Activated naive CD8-positive, alpha-beta T cell treated with anti-CD3 and anti-CD28 coated beads for 36 hours (primary cell): ENCODE measurements at regions not wholly inside any gene's neighbourhood (a gene's known extent, or its start where the extent isn't known, plus 50 kb on each side); places are given as distances from the start of the nearest gene placed in this dataset.

Experiments used
- DNase-seq: peaks from one replicate; pipeline ENCODE4 v3.0.0; 2021
- H3K27ac Mint-ChIP-seq: one replicate; pipeline ENCODE4 v1.8.0; 2022; ENCODE audit warnings: mild to moderate bottlenecking, moderate library complexity, mixed read lengths
- H3K27me3 Mint-ChIP-seq: one replicate; pipeline ENCODE4 v1.8.0; 2022; ENCODE audit warnings: mild to moderate bottlenecking, mixed read lengths
- H3K36me3 Mint-ChIP-seq: one replicate; pipeline ENCODE4 v1.8.0; 2021; ENCODE audit warnings: mild to moderate bottlenecking, mixed read lengths
- H3K4me1 Mint-ChIP-seq: one replicate; pipeline ENCODE4 v1.8.0; 2021; ENCODE audit warnings: mixed read lengths
- H3K4me3 Mint-ChIP-seq: one replicate; pipeline ENCODE4 v1.8.0; 2022; ENCODE audit warnings: mild to moderate bottlenecking, moderate library complexity, mixed read lengths
- H3K9me3 Mint-ChIP-seq: one replicate; pipeline ENCODE4 v1.8.0; 2022; ENCODE audit warnings: mixed read lengths

DNA sequence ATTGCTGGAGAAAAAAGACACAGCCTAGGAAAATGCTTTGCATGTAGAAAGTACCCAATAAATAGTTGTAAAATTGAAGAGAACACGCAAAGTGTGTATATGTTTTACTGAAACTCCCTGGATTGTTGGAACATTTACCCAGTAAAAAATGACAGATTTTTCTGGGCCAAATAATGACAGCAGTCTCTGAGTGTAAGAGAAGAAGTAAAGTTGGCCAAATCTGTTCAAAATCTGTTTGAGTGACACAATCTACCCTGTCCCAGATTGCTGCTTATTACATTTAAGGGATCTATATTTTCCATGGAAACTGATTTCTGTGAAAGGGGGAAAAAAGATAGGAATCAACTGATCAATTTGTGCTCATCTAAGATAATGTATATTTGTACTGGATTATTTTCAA lies 267.9 kb downstream of the TUSC7 start:
- DNase-seq = no peak
- Mint-ChIP-seq H3K9me3 (no peaks in the 10 kb centered on the region), H3K4me1 (no peaks in the 10 kb centered on the region), H3K27me3 (no peaks in the 10 kb centered on the region), H3K4me3 (no peak overlapping the region), H3K27ac (no peak overlapping the region), H3K36me3 (no peaks in the 10 kb centered on the region)

DNA sequence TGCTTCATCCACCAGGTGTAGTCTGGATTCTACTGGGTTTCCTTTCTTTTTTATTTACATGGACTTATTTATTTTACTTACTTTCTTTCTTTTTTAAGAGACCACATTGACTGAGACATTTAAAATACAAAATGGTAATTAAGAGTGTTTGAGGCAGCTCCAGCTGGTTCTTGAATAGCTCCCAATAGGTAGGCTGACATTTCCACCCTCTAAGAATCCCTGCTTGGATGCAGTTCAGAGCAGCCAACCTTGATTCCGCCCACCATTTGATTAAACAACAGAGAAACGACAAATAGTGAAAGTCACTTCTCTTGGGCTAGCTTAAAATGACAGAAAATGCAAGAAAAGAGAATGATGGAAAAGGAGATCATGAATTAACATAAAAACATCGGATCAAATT lies 270.5 kb downstream of the TUSC7 start:
- no peaks in the 10 kb centered on the region for H3K27me3 Mint-ChIP-seq
- no peak for DNase-seq
- no peaks in the 10 kb centered on the region for H3K4me1 Mint-ChIP-seq
- H3K4me3 Mint-ChIP-seq = no peak overlapping the region
- no peak overlapping the region for H3K27ac Mint-ChIP-seq
- H3K9me3 Mint-ChIP-seq = no peaks in the 10 kb centered on the region
- H3K36me3 Mint-ChIP-seq = no peaks in the 10 kb centered on the region

- H3K4me1 Mint-ChIP-seq = no peaks in the 10 kb centered on the region
- no peak for DNase-seq
- no peak overlapping the region for H3K27ac Mint-ChIP-seq
- no peaks in the 10 kb centered on the region for H3K36me3 Mint-ChIP-seq
- no peak overlapping the region for H3K4me3 Mint-ChIP-seq
- no peaks in the 10 kb centered on the region for H3K27me3 Mint-ChIP-seq
- no peaks in the 10 kb centered on the region for H3K9me3 Mint-ChIP-seq
These were observed 271.5 kb downstream of the TUSC7 start for GRCh38 chr3:116981089-116981488.

- H3K4me3 Mint-ChIP-seq = no peak overlapping the region
- no peak overlapping the region for H3K27ac Mint-ChIP-seq
- H3K36me3 Mint-ChIP-seq = no peaks in the 10 kb centered on the region
- H3K9me3 Mint-ChIP-seq = peaks cover 1% of the 10 kb centered on the region
- no peaks in the 10 kb centered on the region for H3K27me3 Mint-ChIP-seq
- DNase-seq = no peak
- no peaks in the 10 kb centered on the region for H3K4me1 Mint-ChIP-seq
These were observed 274.7 kb downstream of the TUSC7 start for GRCh38 chr3:116984301-116984700.

DNA sequence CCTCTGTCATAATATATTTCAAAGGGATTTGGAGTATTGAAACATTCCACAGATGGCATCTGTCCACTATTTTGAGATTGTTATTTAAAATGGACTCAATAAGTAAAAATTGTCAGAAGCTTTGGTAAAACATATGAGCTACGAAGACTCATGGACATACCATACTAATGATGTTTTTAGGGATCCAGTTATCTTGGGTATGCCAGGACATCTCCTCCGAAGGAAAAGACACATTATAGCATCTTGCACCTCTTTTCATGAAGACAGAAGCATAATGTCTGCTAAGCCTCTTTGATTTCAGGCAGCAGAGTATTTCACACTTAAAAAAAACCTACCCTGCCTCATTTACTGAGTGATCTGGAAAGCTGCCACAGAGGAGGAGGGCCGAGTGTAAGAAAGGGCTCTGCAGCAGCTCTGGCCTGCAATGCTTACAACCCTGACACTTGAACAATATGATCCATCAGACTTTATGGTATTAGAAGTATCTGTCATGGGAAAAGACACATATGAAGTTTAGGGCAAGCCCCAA lies 284.8 kb downstream of the TUSC7 start:
- no peak overlapping the region for H3K4me3 Mint-ChIP-seq
- H3K36me3 Mint-ChIP-seq = no peaks in the 10 kb centered on the region
- H3K4me1 Mint-ChIP-seq = no peaks in the 10 kb centered on the region
- H3K27me3 Mint-ChIP-seq = no peaks in the 10 kb centered on the region
- H3K9me3 Mint-ChIP-seq = no peaks in the 10 kb centered on the region
- H3K27ac Mint-ChIP-seq = no peak overlapping the region
- DNase-seq = no peak

- Mint-ChIP-seq H3K27me3 (peaks cover 2% of the 10 kb centered on the region), H3K4me3 (no peak overlapping the region), H3K9me3 (no peaks in the 10 kb centered on the region), H3K4me1 (no peaks in the 10 kb centered on the region), H3K36me3 (no peaks in the 10 kb centered on the region), H3K27ac (no peak overlapping the region)
- DNase-seq = no peak
These were observed 293.9 kb downstream of the TUSC7 start for GRCh38 chr3:117003501-117003900.

GRCh38 chr3:117005274-117005673 lies 295.7 kb downstream of the TUSC7 start:
- Mint-ChIP-seq H3K4me3 (no peak overlapping the region), H3K27me3 (peaks cover 2% of the 10 kb centered on the region), H3K4me1 (no peaks in the 10 kb centered on the region), H3K36me3 (no peaks in the 10 kb centered on the region), H3K27ac (no peak overlapping the region), H3K9me3 (no peaks in the 10 kb centered on the region)
- DNase-seq = no peak

DNA sequence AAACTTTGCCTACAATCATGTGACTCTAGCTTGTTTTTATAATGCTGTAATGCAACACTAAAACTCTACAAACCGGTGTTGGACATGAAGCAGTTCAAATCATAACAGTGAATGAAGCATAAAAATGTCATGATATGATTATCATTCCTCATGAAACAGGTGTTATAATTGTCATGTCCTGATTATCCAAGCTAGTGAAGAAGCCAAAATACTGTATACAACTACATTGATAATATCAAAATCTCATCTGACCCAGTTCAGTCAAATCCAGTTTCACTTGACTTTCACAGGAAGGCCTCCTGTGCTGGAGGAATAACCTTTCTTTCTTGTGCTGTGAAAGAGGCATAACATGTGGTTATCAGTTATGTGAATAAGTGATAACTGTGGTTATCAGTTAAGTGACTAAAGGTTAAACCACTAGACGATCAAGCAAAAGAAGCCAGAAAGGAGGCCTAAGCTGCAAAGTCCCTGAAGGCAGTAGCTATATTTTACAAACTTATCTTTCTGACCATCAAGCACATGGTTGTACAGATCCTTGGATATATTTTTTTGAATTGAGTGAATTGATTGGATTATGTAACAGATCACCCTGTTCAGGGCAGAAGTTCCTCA lies 296.4 kb downstream of the TUSC7 start:
- H3K4me1 Mint-ChIP-seq = no peaks in the 10 kb centered on the region
- no peak overlapping the region for H3K4me3 Mint-ChIP-seq
- no peaks in the 10 kb centered on the region for H3K36me3 Mint-ChIP-seq
- DNase-seq = no peak
- no peak overlapping the region for H3K27ac Mint-ChIP-seq
- no peaks in the 10 kb centered on the region for H3K27me3 Mint-ChIP-seq
- no peaks in the 10 kb centered on the region for H3K9me3 Mint-ChIP-seq

DNA sequence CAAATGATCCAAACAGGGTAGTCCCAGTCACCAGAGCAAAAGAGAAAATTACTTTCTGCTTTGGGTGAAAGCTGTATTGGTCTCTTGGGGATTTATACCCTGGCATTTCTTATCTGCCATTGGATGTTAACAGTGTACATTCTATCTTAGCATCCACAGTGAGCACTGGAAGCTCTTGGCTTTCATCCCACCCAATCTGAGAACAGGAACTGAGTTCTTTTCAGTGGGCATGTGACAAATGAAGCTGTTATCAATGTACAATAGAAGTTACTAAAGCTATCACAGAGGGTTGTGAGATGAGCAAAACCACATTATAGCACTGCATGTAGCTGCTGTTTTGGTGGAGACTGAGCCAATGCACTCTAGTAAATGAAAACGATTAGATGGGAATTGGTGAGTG lies 300.7 kb downstream of the TUSC7 start:
- no peak for DNase-seq
- Mint-ChIP-seq H3K36me3 (no peaks in the 10 kb centered on the region), H3K27me3 (no peaks in the 10 kb centered on the region), H3K4me3 (no peak overlapping the region), H3K27ac (no peak overlapping the region), H3K9me3 (no peaks in the 10 kb centered on the region), H3K4me1 (no peaks in the 10 kb centered on the region)

DNA sequence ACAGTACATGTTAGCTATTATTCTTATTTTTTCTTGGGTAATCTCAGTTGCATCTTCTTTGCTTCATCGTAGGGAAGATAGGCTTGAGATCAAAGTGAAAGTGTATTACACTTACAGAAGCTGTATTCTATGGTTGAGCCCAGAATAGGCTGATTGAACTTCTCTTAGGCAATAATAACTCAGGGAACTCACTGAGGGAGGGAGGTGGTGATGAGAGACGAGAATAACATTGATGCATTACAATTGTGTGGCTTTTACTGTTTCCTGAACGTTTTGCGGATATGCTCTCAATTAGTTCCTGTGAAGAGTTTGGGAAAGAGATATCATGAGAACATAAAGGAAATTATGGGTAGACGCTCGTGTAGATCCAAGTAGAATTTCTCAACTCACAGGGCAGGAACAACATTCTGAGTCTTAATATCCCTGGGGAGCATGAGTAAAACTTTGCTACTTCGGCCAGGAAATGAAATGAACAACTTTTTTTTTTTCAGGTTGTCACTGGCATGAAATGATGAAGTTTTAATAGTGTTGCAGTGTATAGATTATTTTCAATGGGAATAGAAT lies 302.2 kb downstream of the TUSC7 start:
- H3K4me1 Mint-ChIP-seq = no peaks in the 10 kb centered on the region
- H3K9me3 Mint-ChIP-seq = no peaks in the 10 kb centered on the region
- H3K27ac Mint-ChIP-seq = no peak overlapping the region
- H3K27me3 Mint-ChIP-seq = no peaks in the 10 kb centered on the region
- H3K4me3 Mint-ChIP-seq = no peak overlapping the region
- no peaks in the 10 kb centered on the region for H3K36me3 Mint-ChIP-seq
- DNase-seq = no peak

DNA sequence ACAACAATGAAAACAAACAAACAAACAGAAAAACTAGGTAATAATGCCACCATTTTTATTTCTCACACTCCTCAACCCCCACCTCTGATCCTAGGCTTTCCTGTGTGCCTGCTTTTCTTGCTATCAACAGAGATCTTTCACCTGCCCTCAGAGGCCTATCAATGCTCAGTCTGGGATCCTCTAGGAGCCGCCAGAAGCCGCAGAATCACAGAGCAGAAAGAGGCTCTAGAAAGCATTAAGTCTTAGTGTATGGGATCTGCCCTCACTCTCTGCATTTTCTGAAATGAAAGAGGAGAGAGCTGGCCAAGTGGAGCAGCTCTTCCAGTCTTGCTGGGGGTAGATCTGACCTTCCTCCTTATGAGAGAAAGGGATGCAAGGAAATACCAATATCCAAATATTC lies 306.8 kb downstream of the TUSC7 start:
- DNase-seq = no peak
- no peaks in the 10 kb centered on the region for H3K27me3 Mint-ChIP-seq
- no peaks in the 10 kb centered on the region for H3K4me1 Mint-ChIP-seq
- no peaks in the 10 kb centered on the region for H3K36me3 Mint-ChIP-seq
- H3K9me3 Mint-ChIP-seq = no peaks in the 10 kb centered on the region
- H3K4me3 Mint-ChIP-seq = no peak overlapping the region
- no peak overlapping the region for H3K27ac Mint-ChIP-seq

- H3K36me3 Mint-ChIP-seq = no peaks in the 10 kb centered on the region
- H3K9me3 Mint-ChIP-seq = no peaks in the 10 kb centered on the region
- H3K4me1 Mint-ChIP-seq = no peaks in the 10 kb centered on the region
- H3K4me3 Mint-ChIP-seq = no peak overlapping the region
- DNase-seq = no peak
- no peaks in the 10 kb centered on the region for H3K27me3 Mint-ChIP-seq
- no peak overlapping the region for H3K27ac Mint-ChIP-seq
These were observed 307.7 kb downstream of the TUSC7 start for GRCh38 chr3:117017135-117017894.

GRCh38 chr3:117018655-117019054 lies 309.1 kb downstream of the TUSC7 start:
- no peaks in the 10 kb centered on the region for H3K36me3 Mint-ChIP-seq

DNA sequence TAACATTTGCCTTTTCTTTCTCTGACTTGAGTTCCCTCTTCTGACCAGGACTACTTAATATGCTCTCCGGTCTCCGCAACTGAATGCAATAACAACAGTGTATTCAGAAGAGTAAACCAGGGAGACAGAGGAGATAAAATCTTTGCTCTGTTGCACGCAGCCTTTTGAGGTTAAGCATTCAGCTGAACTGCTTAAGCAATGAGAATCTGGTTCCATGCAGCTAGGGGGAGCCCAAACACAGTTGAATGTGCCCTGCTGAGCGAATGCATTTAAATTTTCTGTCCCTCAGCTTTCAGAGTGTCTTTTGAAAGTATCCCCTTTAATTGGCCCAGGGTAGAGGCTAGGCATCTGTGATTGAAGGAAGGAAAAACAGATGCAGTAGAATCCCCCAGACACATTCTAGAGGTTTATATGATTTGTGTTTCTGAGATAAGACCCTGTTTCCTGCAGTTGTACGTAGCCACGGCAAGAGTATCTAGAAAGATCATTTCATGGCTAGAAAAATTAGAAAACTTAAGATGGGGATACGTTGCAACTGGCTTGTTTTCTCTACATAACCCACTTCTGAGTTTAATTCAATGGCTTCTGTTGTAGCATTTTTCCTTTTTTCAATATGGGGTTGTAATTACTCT lies 309.6 kb downstream of the TUSC7 start:
- no peaks in the 10 kb centered on the region for H3K4me1 Mint-ChIP-seq
- H3K36me3 Mint-ChIP-seq = no peaks in the 10 kb centered on the region
- H3K27ac Mint-ChIP-seq = no peak overlapping the region
- no peaks in the 10 kb centered on the region for H3K9me3 Mint-ChIP-seq
- H3K4me3 Mint-ChIP-seq = no peak overlapping the region
- peak; percentile 4 for DNase-seq
- no peaks in the 10 kb centered on the region for H3K27me3 Mint-ChIP-seq

More at GRCh38 chr3:117018655-117019054, 309.1 kb downstream of the TUSC7 start:
- Mint-ChIP-seq H3K9me3 (no peaks in the 10 kb centered on the region), H3K4me1 (no peaks in the 10 kb centered on the region), H3K27ac (no peak overlapping the region), H3K4me3 (no peak overlapping the region), H3K27me3 (no peaks in the 10 kb centered on the region)
- no peak for DNase-seq

- no peak overlapping the region for H3K27ac Mint-ChIP-seq
- no peaks in the 10 kb centered on the region for H3K4me1 Mint-ChIP-seq
- H3K4me3 Mint-ChIP-seq = no peak overlapping the region
- no peaks in the 10 kb centered on the region for H3K36me3 Mint-ChIP-seq
- DNase-seq = no peak
- no peaks in the 10 kb centered on the region for H3K27me3 Mint-ChIP-seq
- H3K9me3 Mint-ChIP-seq = peaks cover 5% of the 10 kb centered on the region
These were observed 316.8 kb downstream of the TUSC7 start for GRCh38 chr3:117026401-117026800.
